Osteocyte (in vitro differentiated cells): ENCODE measurements at regions not wholly inside any gene's neighbourhood (a gene's known extent, or its start where the extent isn't known, plus 50 kb on each side); places are given as distances from the start of the nearest gene placed in this dataset.
"Not testable (repeated sequence)": the region's sequence is repeated elsewhere in the genome, so short reads cannot be mapped to it uniquely, and the experiment has no call there.

Experiments
- DNase-seq: peaks from one replicate; pipeline ENCODE4 v3.0.0; 2021; ENCODE audit warnings: mixed read lengths; ENCODE audit not compliant: unreplicated experiment; ENCODE audit errors: extremely low spot score
- H3K27ac Mint-ChIP-seq: one replicate; pipeline ENCODE4 v1.8.0; 2021; ENCODE audit warnings: mild to moderate bottlenecking, mixed read lengths; ENCODE audit not compliant: unreplicated experiment
- H3K27me3 Mint-ChIP-seq: one replicate; pipeline ENCODE4 v1.8.0; 2021; ENCODE audit warnings: mixed read lengths; ENCODE audit not compliant: unreplicated experiment
- H3K36me3 Mint-ChIP-seq: one replicate; pipeline ENCODE4 v1.8.0; 2021; ENCODE audit warnings: mixed read lengths; ENCODE audit not compliant: unreplicated experiment
- H3K4me1 Mint-ChIP-seq: one replicate; pipeline ENCODE4 v1.8.0; 2021; ENCODE audit warnings: mixed read lengths; ENCODE audit not compliant: unreplicated experiment
- H3K4me3 Mint-ChIP-seq: one replicate; pipeline ENCODE4 v1.8.0; 2021; ENCODE audit warnings: mild to moderate bottlenecking, moderate library complexity, mixed read lengths; ENCODE audit not compliant: unreplicated experiment
- H3K9me3 Mint-ChIP-seq: one replicate; pipeline ENCODE4 v1.8.0; 2021; ENCODE audit warnings: mixed read lengths; ENCODE audit not compliant: unreplicated experiment
- TF ChIP-seq, protein P1 (sequence below): fragments of 200-600 bp; sonication (generic); IDR thresholded peaks from 2 replicates; pipeline ENCODE4 v1.5.0; 2021; ENCODE audit warnings: antibody characterized with exemption, mild to moderate bottlenecking, moderate library complexity

DNA sequence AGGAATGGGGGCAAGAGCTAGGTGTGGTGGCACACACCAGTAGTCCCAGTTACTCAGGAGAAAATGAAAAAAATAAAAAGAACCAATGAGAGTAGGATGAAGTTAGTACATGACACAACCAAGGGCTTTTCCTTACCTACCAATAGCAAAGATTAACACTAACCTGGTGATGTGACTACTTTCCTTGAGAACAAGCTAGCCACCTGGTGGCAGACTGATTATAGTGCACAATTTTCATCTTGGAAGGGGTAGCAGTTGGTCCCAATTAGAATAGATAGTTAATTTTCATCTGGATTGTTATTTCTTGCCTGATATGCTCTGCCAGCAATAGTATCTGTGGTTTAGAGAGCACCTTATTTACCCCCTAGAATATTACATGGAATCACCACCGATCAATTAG, 1216.8 kb upstream of the PABPC4L start:
- Mint-ChIP-seq H3K27me3 (no peaks in the 10 kb centered on the region), H3K9me3 (peaks cover 12% of the 10 kb centered on the region), H3K4me3 (no peak overlapping the region), H3K36me3 (no peaks in the 10 kb centered on the region), H3K4me1 (no peaks in the 10 kb centered on the region), H3K27ac (no peak overlapping the region)
- DNase-seq: no peak
- TF ChIP-seq, protein P1, sequence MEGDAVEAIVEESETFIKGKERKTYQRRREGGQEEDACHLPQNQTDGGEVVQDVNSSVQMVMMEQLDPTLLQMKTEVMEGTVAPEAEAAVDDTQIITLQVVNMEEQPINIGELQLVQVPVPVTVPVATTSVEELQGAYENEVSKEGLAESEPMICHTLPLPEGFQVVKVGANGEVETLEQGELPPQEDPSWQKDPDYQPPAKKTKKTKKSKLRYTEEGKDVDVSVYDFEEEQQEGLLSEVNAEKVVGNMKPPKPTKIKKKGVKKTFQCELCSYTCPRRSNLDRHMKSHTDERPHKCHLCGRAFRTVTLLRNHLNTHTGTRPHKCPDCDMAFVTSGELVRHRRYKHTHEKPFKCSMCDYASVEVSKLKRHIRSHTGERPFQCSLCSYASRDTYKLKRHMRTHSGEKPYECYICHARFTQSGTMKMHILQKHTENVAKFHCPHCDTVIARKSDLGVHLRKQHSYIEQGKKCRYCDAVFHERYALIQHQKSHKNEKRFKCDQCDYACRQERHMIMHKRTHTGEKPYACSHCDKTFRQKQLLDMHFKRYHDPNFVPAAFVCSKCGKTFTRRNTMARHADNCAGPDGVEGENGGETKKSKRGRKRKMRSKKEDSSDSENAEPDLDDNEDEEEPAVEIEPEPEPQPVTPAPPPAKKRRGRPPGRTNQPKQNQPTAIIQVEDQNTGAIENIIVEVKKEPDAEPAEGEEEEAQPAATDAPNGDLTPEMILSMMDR: peak; percentile 38

DNA sequence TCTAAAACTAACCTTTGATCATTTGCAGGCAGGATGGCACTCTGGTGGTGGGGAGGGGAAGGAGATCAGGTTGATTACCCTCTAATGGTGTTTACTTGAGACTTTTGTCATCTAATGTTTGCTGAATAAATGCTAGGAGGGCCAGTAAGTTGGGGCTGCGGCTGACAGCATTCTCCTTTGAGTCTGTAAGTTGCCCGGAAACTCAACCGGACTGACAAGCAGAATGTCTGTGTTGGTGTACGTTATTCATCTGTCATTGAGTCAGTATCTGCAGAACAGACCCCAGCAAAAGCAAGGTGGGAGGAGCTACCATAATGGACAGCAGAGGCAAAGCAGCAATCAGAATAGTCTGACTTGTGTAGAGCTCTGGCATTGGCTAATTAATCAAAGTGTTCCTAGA, 1210.6 kb upstream of the PABPC4L start:
- no peak overlapping the region for H3K4me3 Mint-ChIP-seq
- peaks cover 5% of the 10 kb centered on the region for H3K9me3 Mint-ChIP-seq
- H3K36me3 Mint-ChIP-seq: no peaks in the 10 kb centered on the region
- no peak for DNase-seq
- no peaks in the 10 kb centered on the region for H3K27me3 Mint-ChIP-seq
- TF ChIP-seq, protein P1: no peak
- no peaks in the 10 kb centered on the region for H3K4me1 Mint-ChIP-seq
- H3K27ac Mint-ChIP-seq: no peak overlapping the region

DNA sequence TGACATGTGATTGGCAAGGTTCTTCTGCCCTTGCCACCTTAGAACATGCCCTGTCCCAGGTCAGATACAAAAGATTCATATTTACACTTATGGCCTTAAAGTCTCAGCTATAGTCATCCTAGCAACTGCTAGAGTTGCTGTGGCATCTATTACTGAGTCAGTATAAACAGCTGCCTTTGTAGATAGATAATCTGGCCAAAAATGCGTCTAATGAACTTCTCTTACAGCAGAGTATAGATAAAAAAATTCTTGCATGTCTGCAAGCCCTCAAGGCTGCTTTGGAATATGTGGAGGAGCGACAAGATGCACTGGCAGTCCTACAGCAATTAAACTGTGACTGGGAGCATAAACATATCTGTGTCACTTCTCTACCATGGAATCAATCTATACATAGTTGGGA, 1209.7 kb upstream of the PABPC4L start:
- Mint-ChIP-seq H3K27me3 (no peaks in the 10 kb centered on the region), H3K4me3 (no peak overlapping the region), H3K27ac (no peak overlapping the region), H3K36me3 (no peaks in the 10 kb centered on the region), H3K4me1 (no peaks in the 10 kb centered on the region), H3K9me3 (peaks cover 5% of the 10 kb centered on the region)
- TF ChIP-seq, protein P1: no peak
- DNase-seq: no peak

DNA sequence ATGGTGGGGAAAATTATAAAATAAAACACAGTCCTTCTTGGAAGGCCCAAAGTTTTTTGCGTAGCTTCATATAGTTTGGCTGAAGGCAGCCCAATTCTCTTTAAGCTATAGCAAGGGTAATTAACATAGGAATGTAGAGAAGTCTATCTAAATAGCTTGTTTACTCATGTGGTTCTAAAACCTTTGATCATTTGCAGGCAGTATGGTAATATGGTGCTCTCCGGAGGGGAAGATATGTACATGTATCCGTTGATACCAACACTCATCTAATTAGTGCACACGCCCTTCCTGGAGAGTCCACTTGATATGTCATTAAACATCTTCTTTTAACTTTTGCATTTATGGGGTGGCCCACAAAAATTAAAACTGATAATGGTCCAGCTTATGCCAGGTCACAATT, 1207.7 kb upstream of the PABPC4L start:
- H3K9me3 Mint-ChIP-seq: peaks cover 17% of the 10 kb centered on the region
- not testable (repeated sequence) for H3K27ac Mint-ChIP-seq, H3K36me3 Mint-ChIP-seq, H3K4me1 Mint-ChIP-seq, DNase-seq, H3K27me3 Mint-ChIP-seq, H3K4me3 Mint-ChIP-seq

DNA sequence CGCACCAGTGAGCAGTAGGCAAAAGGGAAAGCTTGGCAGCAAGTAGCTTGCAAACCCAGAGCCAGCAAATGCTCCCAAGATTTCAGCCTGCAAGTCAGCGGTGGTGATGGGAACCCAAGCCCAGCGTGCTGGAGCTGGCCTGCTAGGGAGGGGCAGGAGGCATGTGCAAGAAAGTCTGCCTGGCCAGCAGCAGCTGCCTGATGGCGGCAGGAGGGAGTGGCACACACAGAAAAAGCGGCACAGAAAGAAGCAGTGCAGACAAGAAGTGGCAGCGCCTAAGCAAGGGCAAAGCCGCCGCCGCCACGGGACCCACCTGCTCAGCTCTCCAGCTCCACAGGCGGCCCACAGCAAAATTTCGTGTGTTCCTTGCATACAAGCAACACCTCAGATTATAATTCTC, 1206.5 kb upstream of the PABPC4L start:
- H3K27me3 Mint-ChIP-seq: no peaks in the 10 kb centered on the region
- no peak for DNase-seq
- TF ChIP-seq, protein P1: no peak
- peaks cover 3% of the 10 kb centered on the region for H3K36me3 Mint-ChIP-seq
- no peak overlapping the region for H3K27ac Mint-ChIP-seq
- H3K4me3 Mint-ChIP-seq: no peak overlapping the region
- peaks cover 19% of the 10 kb centered on the region for H3K9me3 Mint-ChIP-seq
- no peaks in the 10 kb centered on the region for H3K4me1 Mint-ChIP-seq

DNA sequence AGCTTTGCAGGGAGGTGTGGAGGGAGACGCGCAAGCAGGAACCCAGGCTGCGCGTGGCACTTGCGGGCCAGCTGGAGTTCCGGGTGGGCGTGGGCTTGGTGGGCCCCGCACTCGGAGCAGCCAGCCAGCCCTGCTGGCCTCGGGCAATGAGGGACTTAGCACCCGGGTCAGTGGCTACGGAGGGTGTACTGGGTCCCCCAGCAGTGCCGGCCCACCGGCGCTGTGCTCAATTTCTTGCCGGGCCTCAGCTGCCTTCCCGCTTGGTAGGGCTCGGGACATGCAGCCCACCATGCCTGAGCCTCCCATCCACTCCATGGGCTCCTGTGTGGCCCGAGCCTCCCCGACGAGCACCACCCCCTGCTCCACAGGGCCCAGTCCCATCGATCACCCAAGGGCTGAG, 1205.0 kb upstream of the PABPC4L start:
- H3K4me3 Mint-ChIP-seq, H3K27ac Mint-ChIP-seq, H3K27me3 Mint-ChIP-seq, DNase-seq, H3K36me3 Mint-ChIP-seq, H3K4me1 Mint-ChIP-seq: not testable (repeated sequence)
- H3K9me3 Mint-ChIP-seq: peaks cover 19% of the 10 kb centered on the region
